CD14-positive monocyte (primary cell): ENCODE measurements at regions not wholly inside any gene's neighbourhood (a gene's known extent, or its start where the extent isn't known, plus 50 kb on each side); places are given as distances from the start of the nearest gene placed in this dataset.

Experiments used
- DNase-seq, 3 donors: peaks; one replicate each; pipeline ENCODE4 v3.0.0-alpha.2; 2011 to 2022
- H2AFZ ChIP-seq: 2 replicates; pipeline ENCODE4 v1.6.0; 2012; ENCODE audit warnings: mild to moderate bottlenecking, low read depth, low read length, inconsistent platforms; ENCODE audit not compliant: insufficient read depth, poor library complexity, severe bottlenecking
- H3K27ac ChIP-seq, 2 donors: 1 replicate in 1 of 2; 2 replicates in 1 of 2; pipeline ENCODE4 v1.5.1; 2012 to 2013; ENCODE audit warnings: low read length in 2 of 2, control low read depth in 1 of 2, inconsistent platforms in 1 of 2, low read depth in 1 of 2, mild to moderate bottlenecking in 1 of 2
- H3K27me3 ChIP-seq, 2 donors: one replicate each; pipeline versions ENCODE4 v1.6.0 to v1.6.1; 2011 to 2013; ENCODE audit warnings: low read length in 2 of 2; ENCODE audit not compliant: control insufficient read depth in 2 of 2, insufficient read depth in 2 of 2
- H3K36me3 ChIP-seq, 2 donors: replicated peaks in 1 of 2; 1 replicate in 1 of 2; 2 replicates in 1 of 2; pipeline versions ENCODE4 v1.5.1 to v1.6.1; 2012 to 2013; ENCODE audit warnings: low read length in 2 of 2, control low read depth in 1 of 2, inconsistent platforms in 1 of 2, mild to moderate bottlenecking in 1 of 2; ENCODE audit not compliant: insufficient read depth in 2 of 2, control insufficient read depth in 1 of 2
- H3K4me1 ChIP-seq, 2 donors: 1 replicate in 1 of 2; 2 replicates in 1 of 2; pipeline versions ENCODE4 v1.5.1 to v1.6.1; 2012 to 2013; ENCODE audit warnings: low read length in 2 of 2, control low read depth in 1 of 2, inconsistent platforms in 1 of 2, mild to moderate bottlenecking in 1 of 2, moderate library complexity in 1 of 2; ENCODE audit not compliant: insufficient read depth in 2 of 2, control insufficient read depth in 1 of 2
- H3K4me2 ChIP-seq: replicated peaks from 2 replicates; pipeline ENCODE3; 2012; ENCODE audit warnings: low read length, moderate library complexity, mild to moderate bottlenecking; ENCODE audit not compliant: poor library complexity, severe bottlenecking; ENCODE audit errors: extremely low read depth
- H3K4me3 ChIP-seq, 3 experiments: fragments of 200-600 bp in 1 of 3; sonication (generic) in 1 of 3; replicated peaks in 1 of 3; 1 replicate in 2 of 3; 2 replicates in 1 of 3; pipeline ENCODE4 v1.5.1; 2011 to 2013; ENCODE audit warnings: low read length in 3 of 3, mild to moderate bottlenecking in 3 of 3, control low read depth in 2 of 3, low read depth in 2 of 3, inconsistent platforms in 1 of 3, moderate library complexity in 1 of 3
- H3K79me2 ChIP-seq: 2 replicates; pipeline ENCODE4 v1.6.0; 2012; ENCODE audit warnings: mild to moderate bottlenecking, control low read depth, inconsistent platforms, low read length, moderate library complexity; ENCODE audit not compliant: insufficient read depth
- H3K9ac ChIP-seq: 2 replicates; pipeline ENCODE4 v1.6.0; 2017; ENCODE audit warnings: low read length, mild to moderate bottlenecking; ENCODE audit not compliant: insufficient read depth, poor library complexity, severe bottlenecking
- H3K9me3 ChIP-seq, 2 donors: replicated peaks in 1 of 2; 1 replicate in 1 of 2; 2 replicates in 1 of 2; pipeline versions ENCODE4 v1.5.1 to v1.6.1; 2012 to 2013; ENCODE audit warnings: low read length in 2 of 2, control low read depth in 1 of 2; ENCODE audit not compliant: control insufficient read depth in 1 of 2, insufficient read depth in 1 of 2
- H4K20me1 ChIP-seq: 2 replicates; pipeline ENCODE4 v1.6.0; 2012; ENCODE audit warnings: mild to moderate bottlenecking, low read length, control low read depth, moderate library complexity; ENCODE audit not compliant: insufficient read depth
- H3K27ac Mint-ChIP-seq, 7 donors: one replicate each; pipeline ENCODE4 v1.8.0; 2020; ENCODE audit warnings: mild to moderate bottlenecking in 7 of 7, mixed read lengths in 7 of 7, moderate library complexity in 6 of 7, inconsistent platforms in 2 of 7
- H3K27me3 Mint-ChIP-seq, 3 donors: one replicate each; pipeline ENCODE4 v1.8.0; 2021 to 2022; ENCODE audit warnings: low read depth in 3 of 3, mild to moderate bottlenecking in 3 of 3, mixed read lengths in 3 of 3, moderate library complexity in 3 of 3, inconsistent platforms in 1 of 3
- H3K36me3 Mint-ChIP-seq, 2 donors: one replicate each; pipeline ENCODE4 v1.8.0; 2020; ENCODE audit warnings: mixed read lengths in 2 of 2, inconsistent platforms in 1 of 2, mild to moderate bottlenecking in 1 of 2
- H3K4me1 Mint-ChIP-seq: one replicate; pipeline ENCODE4 v1.8.0; 2020; ENCODE audit warnings: mild to moderate bottlenecking, mixed read lengths
- H3K4me3 Mint-ChIP-seq, 2 donors: one replicate each; pipeline ENCODE4 v1.8.0; 2020; ENCODE audit warnings: mild to moderate bottlenecking in 2 of 2, mixed read lengths in 2 of 2, moderate library complexity in 1 of 2
- H3K9me3 Mint-ChIP-seq, 7 donors: one replicate each; pipeline ENCODE4 v1.8.0; 2020 to 2022; ENCODE audit warnings: mixed read lengths in 7 of 7, mild to moderate bottlenecking in 6 of 7, moderate library complexity in 6 of 7, inconsistent platforms in 2 of 7
- WGBS: methylation state at CpG from one replicate; pipeline ENCODE4 v1.1.5; 2013; ENCODE audit warnings: missing lambda C conversion rate; ENCODE audit not compliant: insufficient coverage; 5-methylcytosine and 5-hydroxymethylcytosine counted together
- intact Hi-C, 2 donors: fragments of 100-400 bp; cut with micrococcal nuclease; formaldehyde crosslinking; loops; one replicate each; pipeline versions ENCODE4 v1.15.0 to v1.15.1; 2023
- TF ChIP-seq, protein P1 (sequence below): fragments of 200-600 bp; IDR thresholded peaks from one replicate; pipeline ENCODE4 v1.8.0; 2022; ENCODE audit warnings: antibody characterized with exemption, mild to moderate bottlenecking

DNA sequence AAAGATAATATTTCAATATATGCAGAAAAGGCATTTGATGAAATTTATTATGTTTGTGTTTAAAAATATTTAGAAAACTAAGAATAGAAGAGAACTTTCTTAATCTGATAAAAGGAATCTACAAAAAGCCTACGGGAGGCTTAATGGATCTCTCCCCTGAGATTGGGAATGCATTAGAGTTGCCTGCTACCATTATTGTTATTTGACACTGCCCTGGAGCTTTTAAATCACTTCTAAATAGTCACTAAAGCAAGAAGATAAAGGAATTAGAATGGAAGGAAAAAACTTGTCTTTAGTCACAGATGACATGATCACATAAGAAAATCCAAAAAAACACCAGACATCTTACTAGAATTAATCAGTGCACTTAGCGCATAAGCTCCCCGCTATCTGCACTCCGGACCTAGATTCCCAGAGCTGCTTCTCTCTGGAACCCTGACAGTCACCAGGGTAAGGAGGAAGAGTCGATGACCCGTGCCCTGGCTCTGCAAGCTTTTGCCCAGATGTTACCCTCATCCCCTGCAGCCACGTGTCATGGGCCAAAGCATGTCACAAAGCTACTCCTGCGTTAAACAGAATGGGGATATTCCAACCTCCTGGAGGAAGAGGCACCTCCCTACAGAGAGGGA is 97.1 kb downstream of the MINAR1 start:
- no peak for DNase-seq
- TF ChIP-seq, protein P1, sequence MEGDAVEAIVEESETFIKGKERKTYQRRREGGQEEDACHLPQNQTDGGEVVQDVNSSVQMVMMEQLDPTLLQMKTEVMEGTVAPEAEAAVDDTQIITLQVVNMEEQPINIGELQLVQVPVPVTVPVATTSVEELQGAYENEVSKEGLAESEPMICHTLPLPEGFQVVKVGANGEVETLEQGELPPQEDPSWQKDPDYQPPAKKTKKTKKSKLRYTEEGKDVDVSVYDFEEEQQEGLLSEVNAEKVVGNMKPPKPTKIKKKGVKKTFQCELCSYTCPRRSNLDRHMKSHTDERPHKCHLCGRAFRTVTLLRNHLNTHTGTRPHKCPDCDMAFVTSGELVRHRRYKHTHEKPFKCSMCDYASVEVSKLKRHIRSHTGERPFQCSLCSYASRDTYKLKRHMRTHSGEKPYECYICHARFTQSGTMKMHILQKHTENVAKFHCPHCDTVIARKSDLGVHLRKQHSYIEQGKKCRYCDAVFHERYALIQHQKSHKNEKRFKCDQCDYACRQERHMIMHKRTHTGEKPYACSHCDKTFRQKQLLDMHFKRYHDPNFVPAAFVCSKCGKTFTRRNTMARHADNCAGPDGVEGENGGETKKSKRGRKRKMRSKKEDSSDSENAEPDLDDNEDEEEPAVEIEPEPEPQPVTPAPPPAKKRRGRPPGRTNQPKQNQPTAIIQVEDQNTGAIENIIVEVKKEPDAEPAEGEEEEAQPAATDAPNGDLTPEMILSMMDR = no peak
- H3K27ac ChIP-seq = no peak overlapping the region
- no peak overlapping the region for H2AFZ ChIP-seq
- H4K20me1 ChIP-seq = no peaks in the 10 kb centered on the region
- H3K4me1 ChIP-seq = no peaks in the 10 kb centered on the region
- peaks cover 0 to 3% (median 0%) of the 10 kb centered on the region in 7 donors for H3K9me3 Mint-ChIP-seq
- no peak overlapping the region for H3K4me3 Mint-ChIP-seq
- no peaks in the 10 kb centered on the region for H3K79me2 ChIP-seq
- no peak overlapping the region for H3K4me2 ChIP-seq
- intact Hi-C loops = no loop called here
- H3K4me3 ChIP-seq = no peak overlapping the region
- H3K4me1 Mint-ChIP-seq = peaks cover 4% of the 10 kb centered on the region
- no peaks in the 10 kb centered on the region for H3K9me3 ChIP-seq
- H3K27me3 Mint-ChIP-seq = peaks cover 4 to 7% (median 5%) of the 10 kb centered on the region in 3 donors
- H3K27ac Mint-ChIP-seq = no peak overlapping the region
- no peak overlapping the region for H3K9ac ChIP-seq
- no peaks in the 10 kb centered on the region for H3K36me3 Mint-ChIP-seq
- 100% methylated on average over 3 of the region's 8 CpGs for WGBS
- no peaks in the 10 kb centered on the region for H3K27me3 ChIP-seq
- no peaks in the 10 kb centered on the region for H3K36me3 ChIP-seq

DNA sequence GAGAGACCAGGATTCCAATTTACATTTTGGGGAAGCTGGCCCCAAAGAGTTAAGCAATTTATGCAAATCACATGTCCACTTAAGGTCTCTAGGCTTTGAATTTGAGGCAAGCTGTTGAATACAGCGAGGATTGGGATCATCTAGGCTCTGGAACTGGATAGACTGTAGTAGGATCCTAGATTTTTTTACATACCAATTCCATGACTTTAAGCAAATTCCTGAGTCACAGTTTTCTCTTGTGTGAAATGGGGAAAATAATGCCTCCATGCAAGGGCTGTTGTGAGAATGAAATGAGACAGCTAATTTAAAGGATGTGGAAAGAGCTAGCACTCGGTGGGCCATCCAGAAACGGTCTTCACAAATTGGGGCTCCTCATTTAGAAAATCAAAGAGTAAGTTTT is 103.4 kb downstream of the MINAR1 start:
- H3K27me3 ChIP-seq = no peaks in the 10 kb centered on the region
- no peak overlapping the region for H3K9ac ChIP-seq
- H4K20me1 ChIP-seq = no peaks in the 10 kb centered on the region
- H3K4me3 Mint-ChIP-seq = no peak overlapping the region
- H3K79me2 ChIP-seq = no peaks in the 10 kb centered on the region
- no peak overlapping the region for H3K27ac ChIP-seq
- peaks cover 3 to 9% (median 6%) of the 10 kb centered on the region in 3 donors for H3K27me3 Mint-ChIP-seq
- H3K27ac Mint-ChIP-seq = peak overlapping the region in 1 of 7 donors; percentile 72
- TF ChIP-seq, protein P1 = no peak
- H2AFZ ChIP-seq = no peak overlapping the region
- peaks cover 0 to 3% (median 0%) of the 10 kb centered on the region in 7 donors for H3K9me3 Mint-ChIP-seq
- H3K4me1 Mint-ChIP-seq = peaks cover 4% of the 10 kb centered on the region
- no peak overlapping the region for H3K4me2 ChIP-seq
- intact Hi-C loops = no loop called here
- H3K36me3 Mint-ChIP-seq = no peaks in the 10 kb centered on the region
- H3K36me3 ChIP-seq = no peaks in the 10 kb centered on the region
- no peak for DNase-seq
- no peaks in the 10 kb centered on the region for H3K9me3 ChIP-seq
- 100% methylated on average over 1 of the region's 3 CpGs for WGBS
- H3K4me3 ChIP-seq = no peak overlapping the region
- no peaks in the 10 kb centered on the region for H3K4me1 ChIP-seq
